ENCODE measurements at regions not wholly inside any gene's neighbourhood (a gene's known extent, or its start where the extent isn't known, plus 50 kb on each side); places are given as distances from the start of the nearest gene placed in this dataset.

DNA sequence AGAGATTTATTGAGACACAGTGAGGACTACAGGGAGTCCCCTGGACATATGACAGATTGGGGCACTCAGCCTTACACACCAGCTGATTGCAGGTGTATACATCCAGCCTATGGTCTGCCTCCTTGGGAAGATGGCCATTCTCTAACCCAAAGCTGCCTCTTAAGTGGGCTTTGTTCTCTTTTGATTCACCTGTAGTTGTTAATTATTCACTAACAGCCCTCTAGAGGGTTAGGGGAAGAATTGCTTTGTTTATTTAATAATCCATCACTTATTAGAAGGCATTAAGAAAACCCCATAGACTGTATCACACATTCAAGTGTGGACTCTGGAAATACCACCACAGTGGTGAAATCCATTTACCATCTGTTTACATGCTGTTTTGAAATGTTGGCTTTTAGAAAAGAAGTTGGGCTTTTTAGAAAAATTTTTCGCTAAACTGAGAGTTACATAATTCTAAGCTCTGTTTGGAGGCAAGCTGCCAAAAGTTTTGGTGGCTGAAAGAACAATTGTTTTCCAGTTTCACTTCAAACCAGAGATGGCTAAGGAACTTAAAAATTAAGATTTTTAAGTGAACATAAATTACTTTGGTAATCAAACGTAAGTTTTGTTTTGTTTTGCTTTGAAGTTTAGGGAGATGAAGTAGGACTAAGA is 379.1 kb downstream of the ADRA2A start:
- no peak for DNase-seq

DNA sequence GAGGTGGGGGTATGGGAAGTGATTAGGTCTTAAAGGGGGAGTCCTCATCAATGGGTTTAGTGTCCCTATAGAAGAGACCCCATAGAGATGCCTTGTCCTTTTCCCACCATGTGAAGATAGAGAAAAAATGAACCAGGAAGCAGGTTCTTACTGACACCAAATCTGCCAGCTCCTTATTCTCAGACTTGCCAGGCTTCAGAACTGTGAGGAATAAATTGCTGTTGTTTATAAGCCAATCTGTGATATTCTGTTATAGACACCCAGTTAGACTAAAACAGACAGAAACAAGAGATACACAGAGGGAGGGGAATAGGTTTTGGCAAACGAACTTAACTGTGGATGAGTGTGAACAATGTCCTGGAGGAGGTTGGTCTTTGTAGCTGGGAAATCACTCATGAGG is 381.4 kb downstream of the ADRA2A start:
- no peak for DNase-seq

DNA sequence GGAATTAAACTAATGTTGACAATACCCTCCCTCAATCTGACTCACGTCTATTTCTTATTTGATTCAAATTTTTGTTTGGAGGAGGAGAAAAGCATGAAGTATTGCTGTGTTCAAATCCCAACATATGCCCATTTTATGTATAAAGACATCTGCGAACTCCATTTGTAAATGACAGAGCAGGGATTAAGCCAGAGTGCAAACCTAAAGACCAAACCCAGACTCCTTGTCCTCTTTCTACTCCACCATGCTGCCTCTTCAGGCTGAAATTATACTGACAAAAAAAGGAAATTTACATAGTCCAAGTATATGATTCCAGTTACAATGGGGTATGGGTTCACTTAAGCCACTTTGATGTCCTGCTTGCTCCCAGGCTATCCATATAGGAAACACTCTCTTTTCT is 383.1 kb downstream of the ADRA2A start:
- DNase-seq, result no peak

DNA sequence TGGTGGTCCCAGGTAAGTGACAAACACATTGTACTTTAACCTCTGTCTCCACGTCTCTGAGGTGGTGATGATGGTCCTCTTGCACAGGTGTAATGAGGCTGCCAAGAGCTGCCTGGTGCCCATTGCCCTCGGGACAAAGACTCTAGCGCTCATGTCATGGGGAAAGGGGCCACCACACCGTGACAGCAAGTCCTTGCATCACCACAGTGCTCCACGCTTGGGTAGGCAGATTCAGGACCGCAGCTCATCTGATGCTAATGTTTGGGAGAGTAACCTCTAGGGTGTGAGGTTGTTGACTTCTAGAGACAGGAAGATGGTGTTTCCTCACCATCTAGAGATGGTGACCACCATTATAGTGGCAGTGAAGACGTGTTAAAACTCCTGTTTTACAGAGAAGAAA is 395.6 kb downstream of the ADRA2A start:
- DNase-seq, result no peak

DNA sequence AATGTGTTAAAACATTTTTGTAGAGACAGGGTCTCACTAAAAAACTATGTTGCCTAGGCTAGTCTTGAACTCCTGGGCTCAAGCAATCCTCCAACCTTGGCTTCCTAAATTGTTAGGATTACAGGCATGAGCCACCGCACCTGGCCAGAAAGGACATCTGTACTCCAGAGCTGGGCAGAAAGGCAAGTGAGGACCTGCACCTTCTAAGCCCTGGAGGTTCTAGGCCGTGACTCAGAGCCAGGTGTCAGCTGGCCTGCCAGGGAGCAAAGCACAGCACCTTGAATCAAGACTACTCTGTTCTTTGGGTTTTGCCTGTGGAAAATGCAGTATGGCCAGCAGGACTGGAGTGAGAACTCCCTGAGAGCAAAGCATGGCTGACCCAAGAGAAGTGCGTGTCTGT is 396.5 kb downstream of the ADRA2A start:
- DNase-seq, result no peak

DNA sequence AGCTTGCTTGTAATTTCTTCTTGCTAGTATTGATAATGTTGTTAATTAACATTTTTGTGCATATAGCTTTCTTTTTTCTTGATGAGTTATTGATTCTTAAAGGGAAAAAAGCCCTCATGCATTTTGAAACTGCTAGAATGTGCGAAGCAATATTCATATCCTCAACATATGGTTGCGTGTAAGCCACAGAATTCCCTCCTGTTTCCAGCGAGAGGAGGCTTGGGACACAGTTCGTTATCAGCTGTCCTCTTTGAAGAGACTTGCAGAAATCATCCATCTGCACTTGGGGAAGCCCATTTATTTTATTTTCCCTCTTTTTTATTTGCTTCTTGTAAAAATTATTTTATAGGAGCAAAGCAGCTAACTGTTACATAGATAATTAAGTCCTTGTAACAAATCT is 398.0 kb downstream of the ADRA2A start:
- no peak for DNase-seq

DNA sequence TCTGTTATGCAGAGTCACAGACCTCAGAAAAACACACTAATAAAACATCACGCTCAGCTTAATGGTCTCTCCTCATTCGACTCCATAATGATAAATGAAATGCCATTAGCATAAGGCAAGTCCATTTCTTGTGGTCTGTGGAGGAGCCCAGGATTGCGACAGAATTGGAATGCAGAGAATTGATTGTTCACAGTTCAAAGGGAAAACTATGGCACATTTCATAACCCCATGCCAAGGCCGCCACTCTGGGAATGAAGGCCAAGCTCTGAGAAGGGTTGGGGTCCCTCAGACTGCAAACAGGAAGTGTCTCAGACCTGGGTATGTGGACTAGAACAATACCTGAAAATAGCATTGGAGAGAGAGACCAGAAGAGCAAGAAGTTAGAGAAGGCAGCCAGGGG is 398.9 kb downstream of the ADRA2A start:
- DNase-seq, result no peak

DNA sequence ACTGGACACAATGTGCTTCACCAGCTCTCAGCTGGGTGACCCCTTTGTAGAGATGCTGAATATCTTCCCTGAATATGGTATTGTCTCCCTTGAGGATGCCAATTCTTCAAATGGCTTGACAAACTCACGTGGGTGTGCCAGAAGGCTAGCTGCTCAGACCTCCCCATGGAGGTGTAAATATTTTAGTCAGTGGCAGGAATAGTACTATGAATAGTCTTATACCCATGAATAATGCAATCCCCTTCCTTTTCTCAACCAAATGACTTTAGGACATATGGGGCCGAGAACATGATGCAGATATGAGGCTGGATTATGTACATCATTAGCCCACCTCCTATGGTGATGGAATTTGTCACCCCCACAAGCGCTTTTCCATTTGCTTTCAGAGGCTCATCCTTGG is 401.8 kb downstream of the ADRA2A start:
- no peak for DNase-seq

DNA sequence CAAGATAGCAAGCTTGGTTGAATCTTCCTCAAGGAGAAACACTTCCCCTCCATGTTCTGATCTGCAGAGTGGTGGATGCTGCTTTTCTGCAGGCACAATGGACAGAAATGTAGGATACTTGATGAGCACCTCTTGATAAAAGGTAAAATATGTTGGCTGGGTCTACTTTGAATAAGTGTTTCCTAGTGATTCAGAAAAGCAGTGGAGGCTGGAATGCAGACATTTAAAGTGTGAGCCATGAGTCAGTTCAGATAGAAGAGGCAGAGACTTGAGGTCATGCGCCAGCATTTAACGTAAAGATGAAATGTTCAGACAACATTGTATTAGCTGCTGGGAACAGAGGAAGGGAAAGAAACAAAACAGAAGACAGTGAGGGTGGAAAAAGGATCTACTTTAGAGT is 403.1 kb downstream of the ADRA2A start:
- DNase-seq, result no peak

DNA sequence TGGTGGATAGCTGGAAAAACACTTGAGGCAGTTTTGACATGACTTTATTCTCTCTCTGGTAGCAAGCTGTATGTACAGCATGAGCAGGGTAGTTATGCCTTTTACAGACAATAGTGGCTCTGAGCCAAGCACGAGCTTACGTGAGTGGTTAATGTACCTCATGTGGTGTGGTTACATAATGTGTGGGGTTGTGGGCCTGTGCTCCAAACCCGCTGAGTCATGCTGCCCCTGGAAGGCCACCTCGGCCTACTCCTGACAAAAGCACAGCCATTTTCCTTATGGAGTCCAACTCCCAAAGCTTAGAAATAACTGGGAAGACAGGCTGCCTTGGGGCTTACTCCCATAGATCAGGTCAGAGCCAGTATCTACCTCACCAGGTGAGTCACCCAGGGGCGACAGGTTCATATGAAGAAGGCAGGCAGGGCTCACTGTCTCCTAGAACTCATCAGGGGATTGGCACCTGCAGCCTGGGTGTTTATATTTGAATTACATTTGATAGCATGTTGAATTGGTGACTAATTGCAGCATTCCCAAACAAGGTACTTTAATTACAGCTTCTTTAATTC is 404.5 kb downstream of the ADRA2A start:
- DNase-seq, result no peak

DNA sequence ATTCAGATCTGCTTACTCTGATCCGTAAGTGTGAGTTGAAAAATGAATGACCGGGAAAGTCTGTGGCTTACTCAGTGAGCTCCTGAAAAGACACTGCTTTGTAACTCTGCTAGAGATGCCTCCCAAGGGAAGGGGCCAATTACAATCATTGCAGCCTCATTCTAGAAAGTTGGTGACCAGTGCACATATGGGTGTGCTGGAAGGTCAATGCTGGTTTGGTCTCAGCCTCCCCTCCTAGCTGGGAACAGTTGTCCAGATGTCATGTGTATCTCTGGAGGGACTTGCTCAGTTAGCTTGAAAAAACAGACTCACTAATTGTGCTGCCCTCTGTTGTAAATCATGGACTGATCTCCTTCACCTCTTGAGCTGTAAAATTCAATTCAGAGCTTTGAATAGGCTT is 405.0 kb downstream of the ADRA2A start:
- no peak for DNase-seq

DNA sequence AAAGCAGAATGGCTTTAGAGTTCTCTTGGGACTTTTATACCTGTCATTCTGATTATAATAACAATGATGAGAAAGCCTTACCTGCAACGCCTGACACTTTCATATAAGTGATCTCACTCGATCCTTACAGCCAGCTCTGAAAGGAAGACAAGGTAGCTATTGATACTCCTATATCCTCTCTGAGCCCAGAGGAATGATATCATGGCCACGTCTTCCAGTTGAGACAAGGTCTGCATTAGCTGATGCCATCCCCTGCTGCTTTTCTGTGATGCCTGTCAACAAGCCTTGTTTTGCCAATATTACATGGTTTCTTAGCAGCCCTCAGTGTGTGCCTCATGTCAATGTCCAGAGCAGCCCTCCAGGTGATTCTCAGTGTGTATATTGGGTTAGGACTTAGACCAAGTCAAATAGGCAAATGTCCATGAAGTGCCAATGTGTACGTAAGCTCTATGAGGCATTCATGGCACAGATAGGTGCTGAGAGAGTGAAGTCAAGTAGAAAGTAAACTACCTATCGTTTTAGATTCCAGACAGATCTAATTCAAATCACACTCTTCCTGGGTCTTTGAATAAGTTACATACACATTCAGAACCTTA is 405.9 kb downstream of the ADRA2A start:
- no peak for DNase-seq

DNA sequence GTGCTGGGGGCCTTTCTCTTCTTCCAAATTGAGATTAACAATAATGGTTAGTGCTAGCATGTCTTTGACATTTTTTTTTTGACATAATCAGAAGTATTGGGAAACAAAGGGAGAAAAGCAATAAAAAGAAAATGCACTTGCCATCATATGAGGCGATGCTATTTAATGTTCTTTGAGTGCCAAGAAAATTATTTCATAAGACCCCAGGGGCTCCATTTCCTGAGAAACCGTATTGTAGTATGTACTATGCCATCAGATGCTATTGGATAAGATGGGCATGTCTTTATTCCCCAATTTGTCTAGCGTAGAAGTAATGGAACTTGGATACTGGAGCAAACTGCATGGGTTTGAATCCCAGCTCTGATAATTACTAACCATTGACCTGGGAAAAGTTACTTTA is 408.9 kb downstream of the ADRA2A start:
- no peak for DNase-seq

DNA sequence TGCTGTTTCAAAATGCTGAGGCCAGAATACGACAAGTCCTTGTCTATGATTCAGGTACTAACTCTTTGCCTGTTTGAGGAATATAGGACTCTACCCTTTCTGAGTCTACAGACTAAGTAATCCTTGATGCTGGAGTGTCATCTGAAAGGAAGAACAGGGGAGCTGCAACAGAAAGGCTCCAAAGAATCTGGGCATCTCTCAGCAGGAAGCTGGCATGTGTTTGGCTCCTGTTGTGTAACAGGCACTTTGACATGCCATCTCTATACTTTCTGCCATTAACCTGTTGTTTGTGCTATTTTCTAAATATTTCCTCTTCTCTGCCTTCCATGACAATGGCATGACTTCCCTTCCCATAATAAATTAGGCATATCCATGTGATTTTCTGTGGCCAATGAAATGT is 409.5 kb downstream of the ADRA2A start:
- DNase-seq, result no peak

DNA sequence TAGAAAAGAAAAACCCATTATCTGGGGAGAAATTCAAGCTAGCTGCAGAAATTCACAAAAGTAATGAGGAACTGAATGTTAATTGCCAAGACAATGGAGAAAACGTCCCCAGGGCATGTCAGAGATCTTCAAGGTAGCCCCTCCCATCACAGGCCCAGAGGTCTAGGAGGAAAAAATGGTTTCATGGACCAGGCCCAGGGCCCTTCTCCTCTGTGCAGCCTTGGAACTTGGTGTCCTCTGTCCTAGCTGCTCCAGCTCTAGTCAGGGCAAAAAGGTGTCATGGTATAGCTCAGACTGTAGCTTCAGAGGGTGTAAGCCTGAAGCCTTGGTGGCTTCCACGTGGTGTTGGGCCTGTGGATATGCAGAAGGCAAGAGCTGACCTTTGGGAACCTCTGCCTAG is 411.8 kb downstream of the ADRA2A start:
- no peak for DNase-seq

DNA sequence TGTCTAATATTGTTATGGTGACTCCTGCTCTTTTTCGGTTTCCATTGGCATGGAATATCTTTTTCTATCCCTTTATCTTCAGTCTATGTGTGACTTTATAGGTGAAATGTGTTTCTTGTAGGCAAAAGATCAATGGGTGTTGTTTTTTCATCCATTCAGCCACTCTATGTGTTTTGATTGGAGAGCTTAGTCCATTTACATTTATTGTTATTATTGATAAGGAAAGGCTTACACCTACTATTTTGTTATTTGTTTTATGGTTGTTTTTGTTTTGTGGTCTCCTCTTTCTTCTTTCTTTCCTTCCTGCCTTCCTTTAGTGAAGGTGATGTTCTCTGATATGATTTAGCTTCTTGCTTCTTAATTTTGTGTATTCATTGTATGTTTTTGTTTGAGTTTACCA is 414.3 kb downstream of the ADRA2A start:
- no peak for DNase-seq

DNA sequence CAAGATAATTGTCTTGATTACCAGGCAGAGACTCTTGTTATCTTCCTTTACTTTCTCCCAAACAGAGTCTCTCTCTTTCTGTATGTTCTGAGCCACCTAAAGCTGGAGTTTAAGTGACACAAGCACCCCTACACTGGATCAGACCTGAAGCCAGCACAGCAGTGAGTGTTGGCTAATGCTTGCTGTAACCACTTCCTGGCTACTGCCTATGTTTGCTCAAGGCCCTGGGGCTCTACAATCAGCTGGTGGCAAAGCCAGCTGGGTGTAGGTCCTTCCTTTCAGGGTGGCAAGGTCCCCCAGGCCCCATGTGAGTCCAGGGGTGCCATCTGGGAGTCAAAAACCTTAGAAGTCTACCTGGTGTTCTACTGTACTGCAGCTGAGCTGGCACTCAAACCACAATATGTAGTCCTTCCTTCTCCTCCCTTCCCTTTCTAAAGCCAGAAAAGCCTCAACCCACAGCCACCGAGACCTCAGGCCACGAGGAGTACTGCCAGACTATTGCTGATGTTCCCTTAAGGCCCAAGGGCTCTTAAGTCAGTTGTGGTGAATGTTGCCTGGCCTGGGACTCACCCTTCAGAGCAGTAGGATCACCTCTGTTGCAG is 416.3 kb downstream of the ADRA2A start:
- DNase-seq, result no peak

DNA sequence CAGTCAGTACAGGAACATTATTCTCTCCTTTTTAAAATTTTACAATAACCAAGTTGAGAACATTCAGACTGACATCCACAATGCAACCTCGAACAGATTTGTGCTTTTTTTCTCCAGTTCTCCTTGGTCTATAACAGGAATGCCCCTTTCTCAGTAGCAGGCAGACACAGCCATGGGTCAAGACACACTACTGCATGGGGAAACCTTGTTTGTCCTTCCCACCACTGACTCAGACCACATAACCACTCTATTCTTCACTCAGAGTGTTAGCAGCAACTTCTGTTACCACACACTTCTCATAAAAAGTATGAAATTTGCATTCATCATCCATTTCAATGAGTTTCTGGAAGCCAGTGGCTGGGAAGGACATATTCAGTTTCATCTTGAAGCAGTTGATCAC is 421.7 kb downstream of the ADRA2A start:
- DNase-seq, result no peak

DNA sequence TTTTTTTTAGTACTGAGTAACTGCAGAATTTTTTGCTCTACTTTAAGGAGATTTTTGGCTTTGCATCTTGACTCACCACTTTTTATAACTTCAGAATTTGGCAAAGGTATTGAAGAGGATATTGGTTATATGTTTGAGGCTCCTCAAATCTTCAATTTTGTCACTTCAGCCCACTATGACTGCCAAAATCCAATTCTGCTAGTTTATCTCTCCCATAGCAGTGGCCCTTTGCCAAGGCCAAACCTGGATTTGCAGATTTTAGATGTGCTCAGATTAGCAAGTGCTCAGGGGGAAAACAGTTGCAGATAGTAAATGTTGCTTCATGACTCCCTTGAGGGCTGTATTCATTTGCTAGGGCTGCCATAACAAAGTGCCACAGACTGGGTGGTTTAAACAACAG is 427.5 kb downstream of the ADRA2A start:
- no peak for DNase-seq

DNA sequence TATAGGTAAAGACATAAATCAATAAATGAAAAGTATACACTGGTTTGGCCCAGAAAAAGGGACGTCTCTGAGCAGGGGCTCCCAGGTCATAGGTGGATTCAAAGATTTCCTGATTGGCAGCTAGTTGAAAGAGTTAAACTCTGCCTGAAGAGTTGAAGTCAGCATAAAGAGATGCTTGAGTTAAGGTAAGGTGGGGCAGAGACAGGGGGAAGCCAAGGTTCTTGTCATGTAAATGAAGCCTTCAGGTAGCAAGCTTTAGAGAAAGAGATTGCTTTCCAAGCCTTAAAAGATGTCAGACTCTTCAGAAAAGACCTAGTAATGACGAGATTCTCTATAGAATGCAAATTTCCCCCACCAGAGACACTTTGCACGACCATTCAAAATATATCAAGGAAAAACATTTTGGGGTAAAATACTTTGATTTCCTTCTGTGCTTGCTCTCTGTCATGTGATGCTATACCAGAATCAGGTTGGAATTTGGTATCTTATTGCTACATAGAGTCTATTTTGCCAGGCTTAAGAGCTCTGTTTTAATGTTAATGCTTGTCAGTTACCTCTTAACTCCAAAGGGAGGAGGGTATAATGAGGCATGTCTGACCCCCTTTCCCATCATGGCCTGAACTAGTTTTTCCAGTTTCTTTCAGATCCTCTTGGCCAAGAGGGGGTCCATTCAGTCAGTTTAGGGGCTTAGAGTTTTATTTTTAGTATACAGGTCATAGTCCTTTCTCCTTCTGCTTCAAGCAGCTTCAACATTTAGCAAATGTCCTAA is 429.6 kb downstream of the ADRA2A start:
- no peak for DNase-seq

DNA sequence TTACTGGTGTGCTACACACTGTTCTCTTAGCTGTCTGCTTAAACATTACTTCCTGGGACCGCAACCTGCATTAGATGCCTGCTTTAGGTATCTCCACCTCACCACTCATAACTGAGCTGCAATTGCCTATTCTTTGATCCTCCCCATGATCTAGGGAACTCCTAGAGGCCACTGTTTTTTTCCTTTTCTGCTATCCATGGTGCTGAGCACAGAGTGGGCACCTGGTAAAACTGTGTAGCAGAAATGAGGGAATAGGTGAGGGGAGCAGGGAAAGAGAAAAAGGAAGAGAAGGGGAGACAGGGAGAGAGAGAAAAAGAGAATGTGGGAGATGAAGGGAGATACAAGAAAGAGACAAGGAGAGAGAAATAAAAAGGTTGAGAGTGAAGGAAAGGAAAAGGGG is 434.9 kb downstream of the ADRA2A start:
- no peak for DNase-seq

DNA sequence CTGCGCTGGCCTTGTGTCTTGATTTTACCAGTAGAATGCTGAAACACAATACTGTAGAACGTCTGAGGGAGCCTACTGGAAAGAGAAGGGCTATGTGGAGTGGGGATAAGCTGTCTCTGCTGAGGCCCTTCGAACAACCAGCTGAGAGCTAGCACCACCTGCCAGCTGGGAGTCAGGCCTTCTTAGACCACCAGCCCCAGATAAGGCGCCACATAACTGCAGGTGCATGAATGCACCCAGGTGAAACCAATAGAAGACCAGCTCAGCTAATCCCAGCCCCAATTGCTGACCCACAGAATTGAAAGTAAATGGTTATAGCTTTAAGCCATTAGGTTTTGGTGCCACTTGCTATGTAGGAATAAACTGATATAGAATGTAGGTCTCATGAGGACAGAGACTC is 438.4 kb downstream of the ADRA2A start:
- DNase-seq, result no peak

DNA sequence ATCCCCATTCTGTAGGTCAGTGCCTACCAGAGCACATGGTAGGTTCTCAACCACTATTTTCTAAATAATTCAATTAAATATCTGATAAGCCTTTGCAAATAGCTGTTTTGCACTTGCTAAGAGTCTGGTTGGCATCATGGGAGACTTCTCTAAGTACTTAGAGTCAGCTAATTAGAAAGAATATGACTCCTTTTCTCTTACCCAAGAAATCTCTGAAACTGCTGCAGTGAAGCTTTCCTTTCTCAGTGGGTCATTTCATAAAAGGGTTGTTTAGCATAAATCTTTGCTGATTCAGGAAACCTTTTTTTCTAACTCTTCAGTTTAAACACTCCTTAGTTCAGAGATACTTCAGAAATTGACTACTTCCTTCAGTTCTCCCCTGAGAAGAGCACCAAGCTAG is 438.9 kb downstream of the ADRA2A start:
- DNase-seq, result no peak

DNA sequence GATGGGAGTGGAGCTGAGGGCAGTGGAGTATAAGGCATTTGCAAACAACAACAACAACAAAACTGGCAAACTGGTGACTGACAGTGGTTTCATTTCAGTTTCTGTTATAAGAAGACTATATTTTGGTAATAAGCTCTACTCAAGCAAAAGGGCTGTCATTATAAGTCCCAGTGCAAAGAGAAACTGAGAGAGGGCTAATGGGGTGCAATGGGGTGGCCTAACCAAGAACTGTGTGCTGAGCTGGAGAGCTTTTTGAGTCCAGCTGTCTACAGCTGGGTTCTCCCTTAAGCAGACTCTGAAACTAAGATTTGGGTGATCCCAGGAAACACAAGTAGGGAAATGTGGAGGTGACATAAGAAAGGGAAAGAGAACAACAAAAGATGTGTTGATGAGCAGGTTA is 439.3 kb downstream of the ADRA2A start:
- DNase-seq, result no peak
